NCI-H2227 treated with DMSO at 0.1 percent for 48 hours (cell line): ENCODE measurements at regions not wholly inside any gene's neighbourhood (a gene's known extent, or its start where the extent isn't known, plus 50 kb on each side); places are given as distances from the start of the nearest gene placed in this dataset.
A peak's percentile ranks its signal among the peaks of the same experiment; 100 is the strongest.

Experiments
- DNase-seq: peaks from one replicate; lab custom pipeline; 2025; lab: John Stamatoyannopoulos, UW

DNA sequence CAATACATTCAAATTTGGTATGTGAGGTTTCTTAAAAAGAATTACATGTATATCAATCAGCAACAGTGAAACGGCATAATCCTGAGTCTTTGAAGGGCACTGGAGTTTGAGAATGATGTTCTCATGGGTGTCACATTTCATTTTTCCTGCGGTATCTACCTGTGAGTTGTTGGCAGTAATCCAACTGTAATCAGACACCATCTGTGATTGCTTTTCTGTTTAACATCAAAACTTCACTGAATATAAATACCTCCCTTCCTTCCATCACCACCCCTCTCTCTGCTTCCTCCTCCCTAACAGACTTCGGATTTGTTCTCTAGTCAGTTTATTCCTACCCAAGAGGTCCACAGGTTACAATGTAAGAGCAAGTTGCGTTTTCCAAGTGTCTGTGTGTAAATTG lies 275.2 kb upstream of the PCSK5 start:
- peak; percentile 33 for DNase-seq

DNA sequence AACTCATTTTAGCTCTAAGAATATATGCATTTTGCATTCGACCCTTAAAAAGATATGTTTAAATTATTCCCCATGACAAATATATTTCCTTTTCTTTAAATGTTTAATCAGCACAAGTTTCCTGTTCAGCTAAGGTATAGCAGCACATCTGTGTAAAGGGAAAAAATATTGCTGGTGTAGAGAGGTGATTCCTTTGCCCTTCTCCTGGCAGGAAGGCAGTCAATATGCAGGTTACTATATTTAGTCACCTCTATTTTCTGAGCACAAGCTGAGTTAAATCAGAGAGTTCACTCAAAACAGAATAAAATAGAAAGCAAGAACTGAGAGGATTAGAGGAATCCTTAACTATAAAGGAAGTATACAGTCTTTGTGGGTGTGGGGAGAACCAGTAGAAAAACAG lies 274.4 kb upstream of the PCSK5 start:
- no peak for DNase-seq

DNA sequence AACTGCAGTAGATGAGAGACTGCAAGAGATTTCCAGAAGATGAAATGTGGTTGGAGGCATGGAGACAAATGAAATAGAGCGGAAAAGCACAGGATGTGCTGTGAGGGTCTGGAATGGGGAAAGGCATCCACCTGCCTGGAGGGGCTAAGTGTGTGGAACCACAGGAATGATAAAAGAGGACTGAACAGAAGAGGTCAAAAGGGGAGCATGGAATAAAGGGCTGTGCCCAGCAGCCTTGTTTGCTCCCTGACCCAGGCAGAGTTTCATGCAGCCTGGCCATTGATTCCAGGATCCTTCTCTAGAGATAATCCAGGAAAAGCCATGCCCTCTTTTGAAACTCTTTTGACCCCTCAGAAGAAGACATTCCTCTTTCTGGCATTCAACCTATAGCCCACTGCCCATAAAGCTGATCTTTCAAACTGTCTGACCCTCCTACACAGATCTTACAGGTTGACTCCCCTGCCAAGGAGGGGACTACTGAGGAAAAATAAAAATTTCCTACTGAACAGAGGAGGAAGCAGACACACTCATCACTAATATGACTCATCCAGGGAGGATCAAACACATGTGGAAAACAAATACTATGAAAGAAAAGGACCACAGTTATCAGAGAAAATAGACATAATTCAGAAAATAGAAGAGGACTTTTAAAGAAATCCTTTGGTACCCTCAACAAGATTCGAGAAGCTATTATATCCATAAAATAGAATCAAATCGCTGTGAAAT lies 273.5 kb upstream of the PCSK5 start:
- no peak for DNase-seq

DNA sequence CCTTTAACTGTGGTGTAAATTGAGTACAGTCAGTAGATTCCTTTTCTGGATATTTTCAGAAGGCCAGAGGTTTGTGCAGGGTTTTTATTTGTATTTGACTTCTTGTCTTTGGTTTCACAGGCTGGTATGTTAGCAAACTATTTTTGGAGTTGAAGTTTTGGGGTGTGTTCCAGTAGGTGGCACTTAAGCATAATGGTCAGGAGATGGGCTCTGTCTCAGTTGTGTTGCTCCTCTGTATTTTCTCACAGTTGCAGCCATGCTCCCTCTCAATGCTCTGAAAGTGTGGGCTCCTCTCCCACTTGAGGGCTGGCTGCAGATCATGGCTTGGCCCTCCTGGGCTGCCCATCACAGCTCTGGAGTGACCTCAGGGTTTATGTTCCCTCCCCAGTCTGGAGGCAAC lies 267.0 kb upstream of the PCSK5 start:
- no peak for DNase-seq

DNA sequence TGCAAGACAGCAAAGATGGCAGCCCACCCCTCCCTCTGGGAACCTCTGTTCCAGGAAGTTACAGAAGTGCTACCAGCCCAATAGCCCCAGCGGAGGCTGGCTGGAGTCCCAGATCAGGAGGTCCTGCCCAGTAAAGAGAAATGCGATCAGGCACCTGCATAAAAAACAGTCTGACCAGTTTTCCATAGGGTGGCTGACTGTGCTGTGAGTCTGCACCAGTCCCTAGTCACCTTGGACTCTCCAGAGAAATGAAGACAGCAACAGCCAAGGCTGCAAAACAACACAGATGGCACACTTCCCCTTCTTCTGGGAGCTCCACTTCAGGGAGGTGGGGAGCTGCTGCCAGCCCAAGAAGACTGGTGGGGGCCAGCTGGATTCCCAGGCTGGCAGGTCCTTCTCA lies 265.5 kb upstream of the PCSK5 start:
- DNase-seq, result no peak

DNA sequence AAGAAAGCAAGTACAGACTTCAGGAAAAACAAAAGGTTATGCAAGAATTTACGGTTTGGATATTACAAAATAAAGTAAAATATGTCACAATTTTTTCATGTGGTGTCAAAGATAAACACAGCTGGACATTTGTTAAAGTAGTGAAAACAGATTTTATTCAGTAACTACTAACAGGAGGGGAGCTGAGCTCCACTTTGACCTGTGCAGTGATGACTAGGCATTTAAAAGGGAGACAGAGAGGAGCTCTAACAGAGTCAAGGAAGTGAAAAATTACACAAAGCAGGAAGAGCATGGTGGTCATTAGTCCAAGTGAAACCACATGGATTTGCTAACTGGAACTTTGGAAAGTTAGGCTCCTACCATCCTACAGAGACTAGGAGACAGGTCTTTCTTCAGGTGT lies 263.6 kb upstream of the PCSK5 start:
- no peak for DNase-seq

DNA sequence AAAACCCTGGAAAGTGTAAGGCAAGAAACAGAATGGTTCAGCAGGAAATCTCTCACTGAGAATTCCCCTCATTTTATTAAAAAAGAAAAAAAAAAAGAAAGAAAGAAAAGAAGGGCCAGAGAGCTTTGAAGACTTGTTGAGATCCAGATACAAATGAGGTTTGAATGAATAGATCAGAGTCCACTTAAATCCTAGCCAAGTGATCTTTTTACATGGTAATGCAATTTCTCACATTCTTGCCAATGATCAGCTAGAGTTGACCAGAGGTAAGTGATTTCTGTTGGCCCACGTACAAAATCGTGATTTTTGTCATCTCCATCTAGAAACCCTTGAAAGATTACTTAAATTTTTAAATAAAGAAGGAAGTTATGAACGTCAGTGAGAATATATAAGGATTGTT lies 261.5 kb upstream of the PCSK5 start:
- no peak for DNase-seq

DNA sequence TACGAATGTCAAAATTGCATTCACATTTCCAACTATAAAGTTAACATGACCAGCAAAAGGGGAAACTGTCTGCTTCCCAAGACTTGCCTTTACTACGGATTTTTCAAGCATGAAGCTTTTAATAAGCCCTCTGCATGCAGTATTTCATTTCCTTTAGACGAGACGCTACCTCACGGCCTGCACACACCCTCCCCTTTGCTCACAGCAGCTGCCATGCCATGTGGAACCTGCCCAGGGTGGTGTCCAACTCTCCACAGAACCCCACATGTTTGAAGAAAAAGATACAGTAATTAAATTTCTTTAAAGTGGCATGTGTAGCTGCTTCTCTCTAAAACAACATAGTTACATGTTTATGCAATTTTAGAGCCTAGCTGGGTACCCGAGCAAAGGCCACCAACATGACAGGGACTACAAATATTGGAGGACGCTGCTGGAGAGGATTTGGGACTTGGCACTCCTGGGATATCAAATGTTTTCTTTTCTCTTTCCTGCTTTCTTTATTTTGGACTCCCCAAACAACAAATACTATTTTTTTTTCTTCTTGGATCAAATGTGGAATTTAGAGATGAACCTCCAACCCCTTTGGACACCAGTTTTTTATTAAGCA lies 256.9 kb upstream of the PCSK5 start:
- DNase-seq, result no peak

DNA sequence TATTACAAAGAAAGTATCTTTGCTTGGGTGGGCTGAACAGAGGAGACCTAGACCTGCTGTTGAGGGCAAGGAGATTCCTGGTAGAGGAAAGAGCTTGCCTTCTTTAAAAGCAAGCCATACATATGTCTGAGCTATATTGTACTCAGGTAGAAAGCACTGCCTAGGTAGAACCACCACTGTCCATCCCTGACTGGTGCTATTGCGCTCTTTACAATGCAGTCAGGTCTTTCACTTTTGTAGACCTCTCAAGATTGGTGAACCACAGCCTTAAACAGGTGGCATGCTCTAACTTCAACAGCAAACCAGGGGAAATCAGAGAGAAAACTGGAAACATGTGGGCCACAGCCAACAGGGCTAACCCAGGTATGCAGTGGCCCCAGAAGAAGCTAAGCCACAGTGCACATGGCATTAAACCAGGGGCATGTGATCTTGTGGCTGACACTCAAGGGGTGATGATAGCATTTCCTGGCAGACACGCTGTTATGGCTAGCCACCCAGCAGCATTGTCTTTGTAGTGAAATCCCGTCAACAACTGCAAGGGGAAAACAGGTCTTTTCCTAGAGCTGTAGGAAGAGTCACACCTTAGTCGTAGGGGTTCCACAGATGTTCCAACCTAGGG lies 253.9 kb upstream of the PCSK5 start:
- no peak for DNase-seq

DNA sequence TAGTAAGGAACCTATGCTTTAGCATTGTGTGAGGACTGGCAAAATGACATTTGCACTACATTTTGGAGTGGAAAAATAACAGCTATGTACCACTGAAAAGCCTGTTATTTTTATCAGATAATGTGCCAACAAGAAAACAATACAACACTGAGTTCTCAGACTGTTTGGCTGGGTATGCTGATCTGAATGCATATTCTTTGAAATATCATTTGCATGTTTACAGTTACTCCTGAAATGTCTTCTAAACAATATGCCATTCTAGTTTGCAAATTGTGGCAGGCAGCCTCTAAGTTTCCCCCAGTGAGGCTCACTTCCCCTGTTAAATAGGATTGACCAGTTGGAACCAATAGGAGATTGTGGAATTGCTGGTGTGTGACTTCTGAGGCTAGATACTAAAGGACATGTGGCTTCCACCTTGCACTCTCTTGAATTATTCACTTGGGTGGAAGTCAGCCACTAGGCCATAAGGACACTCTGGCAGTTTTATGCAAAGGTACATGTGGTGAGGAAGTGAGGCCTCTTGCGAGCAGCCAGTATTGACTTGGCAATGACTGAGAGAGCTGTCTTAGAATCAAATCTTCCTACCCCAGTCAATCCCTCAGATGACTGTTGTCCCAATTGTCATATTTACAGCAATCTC lies 250.4 kb upstream of the PCSK5 start:
- DNase-seq, result no peak

DNA sequence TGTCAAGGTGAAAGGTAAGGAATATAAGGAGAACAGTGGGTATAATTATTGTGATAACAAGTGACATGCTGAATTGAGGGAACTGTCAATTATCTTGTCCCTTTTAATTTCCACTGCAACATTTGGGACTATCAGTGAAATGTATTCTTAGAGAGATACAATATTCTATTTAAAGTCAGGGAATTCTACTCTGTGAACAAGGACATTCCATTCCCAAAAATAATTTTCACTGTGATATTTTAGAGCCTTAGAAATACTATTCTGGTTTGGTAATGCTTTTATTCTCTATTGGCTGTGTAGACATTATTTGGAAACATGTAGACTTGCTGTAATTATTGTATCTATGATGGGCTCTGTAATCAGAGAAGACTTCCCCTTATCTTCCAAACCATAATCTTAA lies 248.0 kb upstream of the PCSK5 start:
- DNase-seq, result no peak

DNA sequence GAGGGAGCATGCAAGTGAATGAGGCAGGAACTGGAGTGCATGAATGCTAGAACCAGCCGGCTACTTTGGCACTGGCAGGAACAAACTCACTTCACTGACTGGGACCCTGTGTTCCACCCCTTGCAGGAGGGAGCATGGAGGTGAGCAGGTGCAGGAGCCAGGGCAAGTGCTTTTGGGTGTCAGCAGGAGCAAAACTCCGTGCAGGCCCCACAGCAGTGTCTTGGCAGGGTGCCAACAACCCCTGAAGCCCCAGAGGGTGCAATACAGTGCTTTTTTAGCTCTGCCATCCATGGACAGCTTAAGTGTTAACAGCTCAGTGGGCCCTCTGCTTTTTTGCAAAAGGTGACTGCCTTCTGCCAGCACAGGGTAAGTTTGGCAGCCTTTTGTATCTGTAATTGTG lies 245.8 kb upstream of the PCSK5 start:
- no peak for DNase-seq

DNA sequence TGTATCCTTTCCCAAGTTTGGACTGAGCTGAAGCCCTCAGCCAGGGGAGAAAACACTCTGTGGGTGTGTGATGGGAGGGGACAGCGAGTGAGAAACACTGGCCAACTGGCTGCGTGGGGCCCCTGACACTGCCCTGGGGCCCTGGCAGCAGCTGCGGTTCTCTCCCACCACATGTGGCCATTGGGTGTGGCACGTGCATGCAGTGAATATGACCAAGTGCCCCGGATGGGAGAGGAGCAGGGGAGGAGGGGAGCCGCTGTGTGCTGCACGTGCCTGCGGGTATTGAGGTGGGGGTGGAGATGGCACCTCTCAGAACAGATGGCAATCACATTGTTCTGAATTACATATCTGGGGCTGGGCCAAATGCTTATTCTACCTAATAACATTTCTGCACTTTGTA lies 242.4 kb upstream of the PCSK5 start:
- no peak for DNase-seq

DNA sequence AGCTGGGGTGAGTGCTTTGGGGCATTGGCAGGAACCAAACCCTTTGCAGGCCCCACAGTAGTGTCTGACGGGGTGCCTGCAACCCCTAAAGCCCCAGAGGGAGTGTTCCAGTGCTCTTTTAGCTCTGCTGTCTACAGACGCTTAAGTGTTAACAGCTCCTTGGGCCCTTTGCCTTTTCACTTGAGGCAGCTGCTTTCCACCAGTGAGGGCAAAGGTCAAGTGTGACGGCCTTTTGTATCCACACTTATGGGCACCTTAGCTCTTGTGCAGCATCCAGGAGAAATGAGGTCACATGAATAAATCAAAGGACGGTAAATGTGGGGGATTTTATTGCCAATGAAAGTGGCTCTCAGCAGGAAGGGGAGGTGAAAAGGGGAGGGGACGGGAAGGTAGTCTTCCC lies 241.4 kb upstream of the PCSK5 start:
- DNase-seq, result no peak

DNA sequence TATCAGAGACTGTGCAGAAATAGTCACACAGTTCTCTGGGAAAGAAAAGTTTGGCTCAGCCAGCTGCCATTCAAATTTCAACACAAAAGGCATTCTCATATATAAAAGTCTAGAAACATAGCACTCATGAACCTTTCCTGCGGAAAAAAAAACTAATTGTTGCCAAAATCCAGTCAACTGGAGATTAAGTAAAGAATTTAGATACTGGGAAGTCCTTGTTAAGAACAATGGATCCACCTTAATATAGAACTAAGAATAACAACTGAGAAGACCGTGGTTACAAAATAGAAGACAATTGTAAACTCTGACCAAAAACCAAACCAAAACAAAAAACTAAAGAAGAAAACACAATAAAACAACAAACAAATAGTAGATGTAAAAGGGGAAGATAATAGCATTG lies 238.8 kb upstream of the PCSK5 start:
- no peak for DNase-seq

DNA sequence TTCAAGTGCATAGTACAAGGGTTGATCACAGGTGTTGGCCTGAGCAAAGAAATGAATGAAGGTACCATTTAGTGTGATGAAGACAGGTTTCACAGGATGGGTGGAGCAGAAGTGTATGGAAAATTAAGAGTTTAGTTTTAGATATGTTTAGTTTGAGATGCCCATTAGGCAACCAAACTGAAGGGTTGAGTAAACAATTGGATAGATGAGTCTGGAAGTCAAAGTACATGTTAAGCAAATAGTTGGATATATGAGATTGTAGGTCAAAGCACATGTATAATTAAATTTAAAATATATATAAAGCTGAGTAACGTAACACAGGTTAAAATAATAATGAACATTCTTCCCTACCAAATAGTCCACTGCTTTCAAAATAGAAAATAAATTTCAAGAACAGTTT lies 237.1 kb upstream of the PCSK5 start:
- DNase-seq, result no peak

DNA sequence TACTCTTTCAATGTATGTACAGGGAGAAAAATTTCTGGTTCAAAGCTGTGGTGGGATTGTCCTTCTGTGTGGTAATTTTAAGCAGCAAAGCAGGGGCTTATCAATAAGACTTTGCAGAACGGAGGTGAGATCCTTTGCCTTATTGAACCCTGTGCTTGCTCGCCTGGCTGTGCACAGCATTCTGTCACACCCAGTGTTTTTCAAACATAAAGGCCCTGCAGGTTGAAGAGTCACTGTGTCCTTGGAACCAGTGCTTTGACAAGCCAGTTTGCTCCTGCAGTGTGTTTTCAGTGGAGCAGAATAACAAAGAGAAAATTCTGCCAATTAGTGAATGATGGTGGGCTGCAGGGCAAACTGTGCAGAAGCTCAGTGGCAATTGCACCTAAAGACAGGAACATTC lies 236.7 kb upstream of the PCSK5 start:
- DNase-seq, result no peak

DNA sequence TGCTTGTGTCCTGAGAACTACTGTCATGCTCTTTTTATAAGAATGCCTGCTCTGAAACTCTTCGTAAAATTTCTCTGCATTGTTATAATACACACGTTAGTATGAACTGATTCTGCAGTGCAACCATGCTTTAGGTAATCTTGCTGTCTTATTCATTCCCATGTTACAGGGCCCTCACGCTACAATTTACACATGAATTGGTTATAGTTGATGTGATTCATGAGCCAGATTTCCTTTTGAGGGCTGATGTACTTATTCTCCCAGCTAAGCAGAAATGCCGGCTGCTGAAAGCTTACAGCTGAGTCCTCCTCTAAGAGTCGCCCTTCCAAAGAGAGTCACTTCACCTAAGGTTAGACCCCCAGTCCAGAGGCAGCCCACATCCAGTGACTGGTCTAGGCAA lies 233.5 kb upstream of the PCSK5 start:
- DNase-seq, result no peak

DNA sequence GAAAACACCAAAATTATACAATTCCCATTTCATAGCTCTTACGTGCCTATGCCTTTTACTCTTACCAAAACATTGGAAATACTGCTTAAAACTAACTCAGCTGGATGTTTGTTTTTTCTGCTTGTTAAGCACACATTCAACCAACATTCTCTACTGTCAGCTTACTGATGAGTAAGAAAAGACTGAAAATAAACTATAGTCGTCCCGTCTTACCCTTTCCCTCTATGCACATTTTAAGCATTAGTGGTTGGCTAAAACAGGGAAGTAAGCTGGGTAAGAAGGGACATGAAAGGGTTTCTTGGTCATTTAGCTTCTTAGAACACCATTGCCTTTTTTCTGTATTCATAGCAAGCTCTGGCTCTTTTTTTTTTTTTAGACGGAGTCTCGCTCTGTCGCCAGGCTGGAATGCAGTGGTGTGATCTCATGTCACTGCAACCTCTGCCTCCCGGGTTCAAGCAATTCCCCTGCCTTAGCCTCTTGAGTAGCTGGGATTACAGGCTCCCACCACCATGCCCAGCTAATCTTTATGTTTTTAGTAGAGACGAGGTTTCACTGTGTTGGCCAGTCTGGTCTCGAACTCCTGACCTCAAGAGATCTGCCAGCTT lies 232.1 kb upstream of the PCSK5 start:
- no peak for DNase-seq

DNA sequence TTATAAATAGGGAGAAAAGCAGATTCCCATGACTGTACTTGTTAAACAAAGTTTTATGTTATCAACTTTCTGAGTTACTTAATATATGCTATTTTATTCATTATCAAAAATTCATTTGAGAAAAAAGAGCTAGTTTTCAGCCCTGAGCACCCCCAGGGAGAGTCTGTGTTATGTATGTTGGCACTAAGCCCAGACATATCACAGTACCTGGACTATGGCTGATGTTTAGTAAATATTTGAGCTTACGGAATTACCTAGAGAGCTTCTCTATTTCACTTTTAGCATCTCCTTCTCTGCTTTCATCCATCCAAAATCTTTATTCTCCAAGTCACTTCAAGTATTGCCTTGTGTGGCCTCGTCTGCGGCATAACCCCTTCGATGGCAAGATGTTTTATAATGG lies 225.9 kb upstream of the PCSK5 start:
- no peak for DNase-seq

DNA sequence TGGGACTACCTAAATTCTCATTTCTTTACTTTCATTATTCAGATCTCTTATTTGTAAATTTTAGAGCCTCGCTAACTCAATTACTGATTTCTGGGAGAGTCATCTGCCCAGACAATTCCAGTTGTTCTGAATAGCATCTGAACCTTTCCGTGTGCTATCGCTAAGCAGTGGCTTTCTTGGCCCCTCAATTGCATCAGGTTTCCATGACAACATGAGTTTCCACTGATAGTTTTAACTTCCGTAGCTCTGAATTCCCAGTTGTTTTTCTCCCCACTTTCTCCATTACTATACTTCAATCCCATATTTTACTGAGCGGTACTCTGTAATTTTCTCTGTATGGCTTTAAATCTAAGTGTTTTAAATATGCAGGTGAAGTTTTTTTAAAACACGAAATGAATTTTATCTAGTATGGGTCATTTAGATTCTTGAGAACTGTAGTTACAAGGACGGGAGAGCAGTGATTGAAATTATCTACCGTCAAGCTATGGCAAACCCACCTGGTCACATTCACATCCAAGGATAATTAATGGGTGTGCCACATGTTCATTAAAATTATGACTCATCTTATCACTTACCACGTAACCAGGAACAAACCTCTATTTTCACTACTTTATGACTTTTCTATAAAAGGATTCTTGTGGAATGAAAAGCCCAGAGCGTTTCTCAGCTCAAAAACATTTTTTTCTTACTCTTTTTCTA lies 223.5 kb upstream of the PCSK5 start:
- DNase-seq, result peak; percentile 63

DNA sequence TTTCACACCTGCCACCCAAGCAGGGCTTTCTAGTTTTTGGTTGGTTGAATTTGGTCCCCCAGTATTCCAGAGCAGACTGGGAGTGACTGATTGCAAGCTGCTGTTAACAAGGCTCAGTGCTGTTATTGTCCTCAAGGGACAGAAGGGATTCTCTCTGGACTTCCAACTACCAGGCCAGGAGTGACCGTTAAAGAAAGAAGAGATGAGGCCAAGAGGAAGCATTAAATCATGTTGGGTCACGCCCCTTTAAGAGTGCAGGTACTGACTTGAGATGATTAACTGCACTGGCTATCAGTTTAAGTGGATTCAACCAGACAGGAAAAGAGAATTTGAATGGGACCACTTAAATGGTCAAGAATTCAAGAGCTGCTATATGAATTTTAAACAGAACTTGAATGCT lies 220.8 kb upstream of the PCSK5 start:
- peak; percentile 83 for DNase-seq
